Fibroblast of pulmonary artery (primary cell): ENCODE measurements at regions not wholly inside any gene's neighbourhood (a gene's known extent, or its start where the extent isn't known, plus 50 kb on each side); places are given as distances from the start of the nearest gene placed in this dataset.

Experiments used
- DNase-seq: peaks from one replicate; pipeline ENCODE4 v3.0.0-alpha.2; 2010; ENCODE audit warnings: low read depth
- H3K4me3 ChIP-seq: replicated peaks from 2 replicates; pipeline ENCODE4 v1.5.1; 2011; ENCODE audit warnings: low read depth, mild to moderate bottlenecking, control low read depth, low read length, moderate library complexity
- CTCF ChIP-seq: IDR thresholded peaks from 2 replicates; pipeline ENCODE4 v1.5.1; 2011; ENCODE audit warnings: mild to moderate bottlenecking, control low read depth, low read length, inconsistent platforms; ENCODE audit errors: missing control alignments

GRCh38 chr13:84032116-84032515 is 149.8 kb upstream of the SLITRK1 start:
- no peak overlapping the region for H3K4me3 ChIP-seq
- no peak for TF ChIP-seq CTCF
- no peak for DNase-seq

GRCh38 chr13:84031120-84031519 is 148.8 kb upstream of the SLITRK1 start:
- DNase-seq, result no peak
- H3K4me3 ChIP-seq, result no peak overlapping the region
- no peak for TF ChIP-seq CTCF

- no peak for TF ChIP-seq CTCF
- H3K4me3 ChIP-seq, result no peak overlapping the region
- no peak for DNase-seq
Measured at GRCh38 chr13:84029396-84029795, 147.1 kb upstream of the SLITRK1 start.

- no peak for TF ChIP-seq CTCF
- DNase-seq, result no peak
- no peak overlapping the region for H3K4me3 ChIP-seq
Measured at GRCh38 chr13:84025824-84026223, 143.6 kb upstream of the SLITRK1 start.

- H3K4me3 ChIP-seq, result no peak overlapping the region
- DNase-seq, result no peak
- no peak for TF ChIP-seq CTCF
Measured at GRCh38 chr13:83996415-83996814, 114.1 kb upstream of the SLITRK1 start.

GRCh38 chr13:83995930-83996329 is 113.7 kb upstream of the SLITRK1 start:
- no peak overlapping the region for H3K4me3 ChIP-seq
- TF ChIP-seq CTCF, result no peak
- no peak for DNase-seq

- no peak for TF ChIP-seq CTCF
- no peak for DNase-seq
Measured at GRCh38 chr13:83992566-83993358, 110.5 kb upstream of the SLITRK1 start.

More at GRCh38 chr13:83992566-83993358, 110.5 kb upstream of the SLITRK1 start:
- no peak overlapping the region for H3K4me3 ChIP-seq
